GM10266 (cell line): ENCODE measurements at regions not wholly inside any gene's neighbourhood (a gene's known extent, or its start where the extent isn't known, plus 50 kb on each side); places are given as distances from the start of the nearest gene placed in this dataset.

Experiments
- DNase-seq: peaks from one replicate; pipeline ENCODE4 v3.0.0; 2012; ENCODE audit errors: extremely low spot score
- CTCF ChIP-seq: IDR thresholded peaks from 2 replicates; pipeline ENCODE4 v1.5.1; 2012; ENCODE audit warnings: mild to moderate bottlenecking, low read depth; ENCODE audit not compliant: control insufficient read depth, insufficient read depth; ENCODE audit errors: missing control alignments

GRCh38 chr20:12896180-12896579 lies 112.6 kb upstream of the SPTLC3 start:
- TF ChIP-seq CTCF: no peak

GRCh38 chr20:12902992-12903391 lies 105.8 kb upstream of the SPTLC3 start:
- no peak for DNase-seq
- no peak for TF ChIP-seq CTCF

More at GRCh38 chr20:12896180-12896579, 112.6 kb upstream of the SPTLC3 start:
- no peak for DNase-seq

- TF ChIP-seq CTCF: no peak
- no peak for DNase-seq
Observed at GRCh38 chr20:12906361-12906760, 102.4 kb upstream of the SPTLC3 start.

- no peak for TF ChIP-seq CTCF
- no peak for DNase-seq
Observed at GRCh38 chr20:12911372-12911771, 97.4 kb upstream of the SPTLC3 start.

GRCh38 chr20:12913781-12914443 lies 94.9 kb upstream of the SPTLC3 start:
- no peak for DNase-seq
- TF ChIP-seq CTCF: no peak

GRCh38 chr20:12914804-12915203 lies 94.0 kb upstream of the SPTLC3 start:
- TF ChIP-seq CTCF: no peak

GRCh38 chr20:12916699-12917098 lies 92.1 kb upstream of the SPTLC3 start:
- TF ChIP-seq CTCF: no peak
- no peak for DNase-seq

More at GRCh38 chr20:12914804-12915203, 94.0 kb upstream of the SPTLC3 start:
- DNase-seq: no peak
